ENCODE measurements at regions not wholly inside any gene's neighbourhood (a gene's known extent, or its start where the extent isn't known, plus 50 kb on each side); places are given as distances from the start of the nearest gene placed in this dataset.

- H3K9me3 ChIP-seq, result peaks cover 0 to 16% (median 10%) of the 10 kb centered on the region in 4 donors
- H3K36me3 ChIP-seq, result no peaks in the 10 kb centered on the region
- no peaks in the 10 kb centered on the region for H3K4me1 ChIP-seq
- no peak overlapping the region for H3K4me3 ChIP-seq
- no peaks in the 10 kb centered on the region for H3K27me3 ChIP-seq
- no peak overlapping the region for H3K27ac ChIP-seq
- TF ChIP-seq EP300 (IDR thresholded peaks at IDR 0.05) (no peak), POLR2AphosphoS5 (IDR thresholded peaks at IDR 0.05) (no peak), POLR2A (IDR thresholded peaks at IDR 0.05) (no peak), CTCF (IDR thresholded peaks at IDR 0.05) (no peak)
- DNase-seq, result no peak
- intact Hi-C loops (cut with DNase I; ENCODE audit: low total_unique reads), result no loop called here
Measured at GRCh38 chr9:75289332-75289731, 201.0 kb downstream of the OSTF1 start.

GRCh38 chr9:75299324-75299723 is 211.0 kb downstream of the OSTF1 start:
- Histone ChIP-seq H3K4me1 (no peaks in the 10 kb centered on the region), H3K9me3 (peaks cover 0 to 18% (median 0%) of the 10 kb centered on the region in 4 donors), H3K4me3 (no peak overlapping the region), H3K36me3 (no peaks in the 10 kb centered on the region), H3K27ac (no peak overlapping the region), H3K27me3 (no peaks in the 10 kb centered on the region)
- TF ChIP-seq CTCF (IDR thresholded peaks at IDR 0.05) (no peak), EP300 (IDR thresholded peaks at IDR 0.05) (no peak), POLR2A (IDR thresholded peaks at IDR 0.05) (no peak), POLR2AphosphoS5 (IDR thresholded peaks at IDR 0.05) (no peak)
- WGBS, 5 donors, result 72 to 89% (median 87%) methylated on average over 2 of the region's 2 CpGs
- DNase-seq, result no peak
- intact Hi-C loops (cut with DNase I; ENCODE audit: low total_unique reads), result no loop called here

- Histone ChIP-seq H3K9me3 (peaks cover 0 to 7% (median 2%) of the 10 kb centered on the region in 4 donors), H3K4me3 (no peak overlapping the region), H3K27me3 (no peaks in the 10 kb centered on the region), H3K4me1 (no peaks in the 10 kb centered on the region), H3K27ac (no peak overlapping the region), H3K36me3 (no peaks in the 10 kb centered on the region)
- TF ChIP-seq CTCF (IDR thresholded peaks at IDR 0.05) (peak in 1 of 7 experiments; percentile 15), POLR2AphosphoS5 (IDR thresholded peaks at IDR 0.05) (no peak), EP300 (IDR thresholded peaks at IDR 0.05) (no peak), POLR2A (IDR thresholded peaks at IDR 0.05) (no peak)
- intact Hi-C loops (cut with DNase I; ENCODE audit: low total_unique reads), result no loop called here
- DNase-seq, result peak in 1 of 2 donors; percentile 2
- WGBS, 5 donors, result 55 to 77% (median 68%) methylated on average over 2 of the region's 2 CpGs
Measured at GRCh38 chr9:75333624-75334023, 245.3 kb downstream of the OSTF1 start.

GRCh38 chr9:75358846-75359245 is 270.5 kb downstream of the OSTF1 start:
- Histone ChIP-seq H3K36me3 (no peaks in the 10 kb centered on the region), H3K4me3 (no peak overlapping the region), H3K27me3 (no peaks in the 10 kb centered on the region), H3K4me1 (no peaks in the 10 kb centered on the region), H3K9me3 (peaks cover 0 to 30% (median 16%) of the 10 kb centered on the region in 4 donors), H3K27ac (no peak overlapping the region)
- TF ChIP-seq EP300 (IDR thresholded peaks at IDR 0.05) (no peak), POLR2AphosphoS5 (IDR thresholded peaks at IDR 0.05) (no peak), POLR2A (IDR thresholded peaks at IDR 0.05) (no peak), CTCF (IDR thresholded peaks at IDR 0.05) (no peak)
- intact Hi-C loops (cut with DNase I; ENCODE audit: low total_unique reads), result no loop called here
- 64 to 83% (median 77%) methylated on average over 1 of the region's 1 CpG for WGBS, 5 donors
- DNase-seq, result no peak

Data from stomach (tissue), 8 donors.